H9 (cell line): ENCODE measurements at regions not wholly inside any gene's neighbourhood (a gene's known extent, or its start where the extent isn't known, plus 50 kb on each side); places are given as distances from the start of the nearest gene placed in this dataset.

Experiments used
- DNase-seq: peaks from one replicate; pipeline ENCODE4 v3.0.0-alpha.2; 2017
- H2AFZ ChIP-seq: one replicate; pipeline ENCODE4 v1.6.1; 2013; ENCODE audit warnings: mild to moderate bottlenecking, low read length, control low read depth, moderate library complexity
- H2AK5ac ChIP-seq: 2 replicates; pipeline ENCODE4 v1.6.1; 2013; ENCODE audit warnings: low read length, control low read depth, mixed read lengths; ENCODE audit not compliant: insufficient read length
- H2BK120ac ChIP-seq: one replicate; pipeline ENCODE4 v1.6.1; 2013; ENCODE audit warnings: low read depth, mild to moderate bottlenecking, low read length, control low read depth, inconsistent platforms; ENCODE audit not compliant: poor library complexity, severe bottlenecking
- H2BK12ac ChIP-seq: 2 replicates; pipeline ENCODE4 v1.6.1; 2013; ENCODE audit warnings: low read length, control low read depth, mixed read lengths, low read depth; ENCODE audit not compliant: insufficient read length
- H2BK15ac ChIP-seq: 2 replicates; pipeline ENCODE4 v1.6.1; 2013; ENCODE audit warnings: low read depth, low read length, control low read depth
- H2BK20ac ChIP-seq: one replicate; pipeline ENCODE4 v1.6.1; 2013; ENCODE audit warnings: low read depth, mild to moderate bottlenecking, low read length, control low read depth, inconsistent platforms; ENCODE audit not compliant: poor library complexity, severe bottlenecking
- H2BK5ac ChIP-seq: 2 replicates; pipeline ENCODE4 v1.6.1; 2013; ENCODE audit warnings: low read length, control low read depth, mixed read lengths; ENCODE audit not compliant: insufficient read length
- H3K14ac ChIP-seq: 2 replicates; pipeline ENCODE4 v1.6.1; 2013; ENCODE audit warnings: low read length, control low read depth; ENCODE audit not compliant: insufficient read depth
- H3K18ac ChIP-seq: 2 replicates; pipeline ENCODE4 v1.6.1; 2013; ENCODE audit warnings: low read depth, mild to moderate bottlenecking, mixed read lengths, low read length, control low read depth; ENCODE audit not compliant: insufficient read length
- H3K23ac ChIP-seq: 2 replicates; pipeline ENCODE4 v1.6.1; 2013; ENCODE audit warnings: low read length, control low read depth, mixed read lengths, low read depth; ENCODE audit not compliant: insufficient read length
- H3K23me2 ChIP-seq: 2 replicates; pipeline ENCODE4 v1.6.1; 2013; ENCODE audit warnings: low read depth, mild to moderate bottlenecking, mixed read lengths, low read length, control low read depth; ENCODE audit not compliant: insufficient read length, poor library complexity, severe bottlenecking
- H3K27ac ChIP-seq: 2 replicates; pipeline ENCODE4 v1.5.1; 2013; ENCODE audit warnings: low read length, control low read depth, mixed read lengths, low read depth; ENCODE audit not compliant: insufficient read length
- H3K27me3 ChIP-seq: 2 replicates; pipeline ENCODE4 v1.6.1; 2013; ENCODE audit warnings: low read length, control low read depth, inconsistent platforms; ENCODE audit not compliant: insufficient read depth
- H3K4ac ChIP-seq: 2 replicates; pipeline ENCODE4 v1.6.1; 2013; ENCODE audit warnings: low read depth, mild to moderate bottlenecking, control low read depth, inconsistent platforms, low read length, moderate library complexity
- H3K4me1 ChIP-seq: 2 replicates; pipeline ENCODE4 v1.6.1; 2013; ENCODE audit warnings: low read length, control low read depth, inconsistent platforms; ENCODE audit not compliant: insufficient read depth
- H3K4me2 ChIP-seq: 2 replicates; pipeline ENCODE4 v1.6.1; 2013; ENCODE audit warnings: low read length, control low read depth, mixed read lengths; ENCODE audit not compliant: insufficient read length, insufficient read depth
- H3K56ac ChIP-seq: 2 replicates; pipeline ENCODE4 v1.6.1; 2013; ENCODE audit warnings: low read depth, mild to moderate bottlenecking, mixed read lengths, low read length, control low read depth; ENCODE audit not compliant: insufficient read length
- H3K79me1 ChIP-seq: 2 replicates; pipeline ENCODE4 v1.6.1; 2013; ENCODE audit warnings: low read depth, mild to moderate bottlenecking, moderate library complexity, low read length, control low read depth, inconsistent platforms; ENCODE audit not compliant: insufficient read depth, poor library complexity, severe bottlenecking
- H3K79me2 ChIP-seq: 2 replicates; pipeline ENCODE4 v1.6.1; 2013; ENCODE audit warnings: low read length, control low read depth, inconsistent platforms; ENCODE audit not compliant: insufficient read depth
- H3K9ac ChIP-seq: 2 replicates; pipeline ENCODE4 v1.6.1; 2013; ENCODE audit warnings: low read length, control low read depth, mixed read lengths; ENCODE audit not compliant: insufficient read length; ENCODE audit errors: extremely low read depth
- H3K9me3 ChIP-seq: one replicate; pipeline ENCODE4 v1.6.1; 2013; ENCODE audit warnings: low read depth, low read length, inconsistent platforms; ENCODE audit not compliant: control insufficient read depth
- H3T11ph ChIP-seq: one replicate; pipeline ENCODE4 v1.6.1; 2013; ENCODE audit warnings: mild to moderate bottlenecking, low read length, control low read depth, inconsistent platforms
- H4K20me1 ChIP-seq: one replicate; pipeline ENCODE4 v1.6.1; 2013; ENCODE audit not compliant: control insufficient read depth, insufficient read length, insufficient read depth
- H4K5ac ChIP-seq: 2 replicates; pipeline ENCODE4 v1.6.1; 2013; ENCODE audit warnings: low read depth, mild to moderate bottlenecking, mixed read lengths, low read length, control low read depth; ENCODE audit not compliant: insufficient read length
- H4K8ac ChIP-seq: replicated peaks from 2 replicates; pipeline ENCODE4 v1.6.1; 2013; ENCODE audit warnings: low read length, control low read depth, mixed read lengths, low read depth; ENCODE audit not compliant: insufficient read length
- H4K91ac ChIP-seq: 2 replicates; pipeline ENCODE4 v1.6.1; 2013; ENCODE audit warnings: low read depth, mild to moderate bottlenecking, moderate library complexity, mixed read lengths, low read length, control low read depth; ENCODE audit not compliant: insufficient read length
- H3K27ac Mint-ChIP-seq, 3 experiments: 2 replicates in 2 of 3; 3 replicates in 1 of 3; pipeline ENCODE4 v1.8.0; 2020 to 2021; ENCODE audit warnings: mixed read lengths in 3 of 3, mild to moderate bottlenecking in 1 of 3, moderate library complexity in 1 of 3
- H3K27me3 Mint-ChIP-seq: 2 replicates; pipeline ENCODE4 v1.8.0; 2021; ENCODE audit warnings: low read depth, mild to moderate bottlenecking, moderate library complexity, mixed read lengths
- H3K36me3 Mint-ChIP-seq, 3 experiments: 2 replicates in 2 of 3; 3 replicates in 1 of 3; pipeline ENCODE4 v1.8.0; 2020 to 2021; ENCODE audit warnings: low read depth in 3 of 3, mixed read lengths in 3 of 3; ENCODE audit not compliant: insufficient read depth in 1 of 3
- H3K4me1 Mint-ChIP-seq, 2 experiments: 2 replicates each; pipeline ENCODE4 v1.8.0; 2020; ENCODE audit warnings: mixed read lengths in 2 of 2
- H3K4me3 Mint-ChIP-seq, 2 experiments: 2 replicates in 1 of 2; 3 replicates in 1 of 2; pipeline ENCODE4 v1.8.0; 2020 to 2021; ENCODE audit warnings: mild to moderate bottlenecking in 2 of 2, mixed read lengths in 2 of 2, moderate library complexity in 1 of 2
- H3K9me3 Mint-ChIP-seq, 2 experiments: 2 replicates in 1 of 2; 3 replicates in 1 of 2; pipeline ENCODE4 v1.8.0; 2020; ENCODE audit warnings: mild to moderate bottlenecking in 2 of 2, mixed read lengths in 2 of 2, moderate library complexity in 1 of 2
- CTCF ChIP-seq: fragments of 200-600 bp; sonication (generic); conservative IDR thresholded peaks from 3 replicates; pipeline ENCODE4 v1.8.0; 2021; ENCODE audit warnings: antibody characterized with exemption, mild to moderate bottlenecking
- WGBS: extraction: QIAGEN DNeasy Blood & Tissue Kit; methylation state at CpG from one replicate; pipeline ENCODE4 v1.1.7; 2013; ENCODE audit warnings: missing lambda C conversion rate, low lambda C conversion rate, mixed read lengths; ENCODE audit not compliant: insufficient read length; ENCODE audit errors: extremely low coverage; 5-methylcytosine and 5-hydroxymethylcytosine counted together

- H3K27ac ChIP-seq = no peak overlapping the region
- no peak for DNase-seq
- no peaks in the 10 kb centered on the region for H3K27me3 ChIP-seq
- H2BK15ac ChIP-seq = no peak overlapping the region
- no CpG with 5 or more reads among the region's 1 CpG for WGBS
- no peak overlapping the region for H2BK120ac ChIP-seq
- no peak overlapping the region for H4K91ac ChIP-seq
- H2BK20ac ChIP-seq = no peak overlapping the region
- H2BK5ac ChIP-seq = no peak overlapping the region
- H2AFZ ChIP-seq = no peak overlapping the region
- H3K36me3 Mint-ChIP-seq = peaks cover 0 to 13% (median 12%) of the 10 kb centered on the region in 3 experiments; a peak in 5 of 7 replicates
- no peak overlapping the region for H3K23ac ChIP-seq
- H2BK12ac ChIP-seq = no peak overlapping the region
- H3K14ac ChIP-seq = no peak overlapping the region
- H2AK5ac ChIP-seq = no peak overlapping the region
- no peak overlapping the region for H4K5ac ChIP-seq
- H3K56ac ChIP-seq = no peak overlapping the region
- no peak overlapping the region for H3K4me3 Mint-ChIP-seq
- no peak overlapping the region for H3K9ac ChIP-seq
- no peaks in the 10 kb centered on the region for H3K79me1 ChIP-seq
- peaks cover 6 to 11% of the 10 kb centered on the region in 2 experiments; a peak in 3 of 5 replicates for H3K9me3 Mint-ChIP-seq
- H3K4me1 ChIP-seq = no peaks in the 10 kb centered on the region
- H3K9me3 ChIP-seq = no peaks in the 10 kb centered on the region
- H3K18ac ChIP-seq = no peak overlapping the region
- no peaks in the 10 kb centered on the region for H3K27me3 Mint-ChIP-seq
- no peaks in the 10 kb centered on the region for H3K23me2 ChIP-seq
- no peak overlapping the region for H3K4me2 ChIP-seq
- no peak overlapping the region for H3K4ac ChIP-seq
- no peaks in the 10 kb centered on the region for H3K79me2 ChIP-seq
- no peak overlapping the region for H3T11ph ChIP-seq
- H3K27ac Mint-ChIP-seq = no peak overlapping the region
- H4K20me1 ChIP-seq = no peaks in the 10 kb centered on the region
- TF ChIP-seq CTCF = no peak
- no peak overlapping the region for H4K8ac ChIP-seq
- no peaks in the 10 kb centered on the region for H3K4me1 Mint-ChIP-seq
Measured at GRCh38 chr5:121138495-121138907, 674.4 kb downstream of the PRR16 start.
